Upper lobe of left lung (tissue), 6 donors: ENCODE measurements at regions not wholly inside any gene's neighbourhood (a gene's known extent, or its start where the extent isn't known, plus 50 kb on each side); places are given as distances from the start of the nearest gene placed in this dataset.

Experiments used
- ATAC-seq, 2 donors: fragments of 200-7000 bp; cut with Tn5 transposase; one replicate each; pipeline ENCODE4 v1.9.1; 2022; ENCODE audit warnings: mild to moderate bottlenecking in 2 of 2, moderate library complexity in 2 of 2; ENCODE audit not compliant: low FRiP score in 2 of 2
- DNase-seq, 2 donors: peaks; one replicate each; pipeline ENCODE4 v3.0.0-alpha.2; 2019 to 2020
- H3K27ac ChIP-seq, 4 donors: fragments of 200-600 bp; sonication (generic); one replicate each; pipeline ENCODE4 v1.5.1; 2016 to 2019
- H3K27me3 ChIP-seq, 4 donors: fragments of 200-600 bp; sonication (generic); one replicate each; pipeline ENCODE4 v1.5.1; 2017 to 2019
- H3K36me3 ChIP-seq, 4 donors: fragments of 200-600 bp; sonication (generic); one replicate each; pipeline ENCODE4 v1.5.1; 2016 to 2019
- H3K4me1 ChIP-seq, 4 donors: fragments of 200-600 bp; sonication (generic); one replicate each; pipeline ENCODE4 v1.5.1; 2018 to 2019
- H3K4me3 ChIP-seq, 4 donors: fragments of 200-600 bp; sonication (generic); one replicate each; pipeline ENCODE4 v1.5.1; 2017 to 2019; ENCODE audit warnings: mild to moderate bottlenecking in 2 of 4, moderate library complexity in 1 of 4
- H3K9me3 ChIP-seq, 4 donors: fragments of 200-600 bp; sonication (generic); one replicate each; pipeline ENCODE4 v1.5.1; 2018 to 2019
- EP300 ChIP-seq, 4 donors: sonication (generic); formaldehyde crosslinking; IDR thresholded peaks; one replicate each; pipeline ENCODE4 v1.5.1; 2017; ENCODE audit warnings: antibody characterized with exemption in 4 of 4, control low read depth in 2 of 4
- POLR2A ChIP-seq, 4 donors: fragments of 450-650 bp; IDR thresholded peaks; one replicate each; pipeline ENCODE4 v1.5.1; 2016 to 2017; ENCODE audit warnings: antibody characterized with exemption in 4 of 4, mild to moderate bottlenecking in 2 of 4
- POLR2AphosphoS5 ChIP-seq, 2 donors: sonication (generic); formaldehyde crosslinking; IDR thresholded peaks; one replicate each; pipeline ENCODE4 v1.5.1; 2017; ENCODE audit warnings: antibody characterized with exemption in 2 of 2
- WGBS, 2 donors: methylation state at CpG; one replicate each; pipeline ENCODE4 v1.1.5; 2017 to 2018; 5-methylcytosine and 5-hydroxymethylcytosine counted together
- TF ChIP-seq, protein P1 (sequence below), 6 experiments: fragments of 450-650 bp in 4 of 6; fragments of 200-600 bp in 2 of 6; sonication (generic) in 2 of 6; IDR thresholded peaks; one replicate each; pipeline ENCODE4 v1.5.1; 2016 to 2019; ENCODE audit warnings: antibody characterized with exemption in 6 of 6
- donor health status: DM: no; HTN: no; CAD: no; lungs with moderate emphysema.
- donor health status: DM: no; HTN: yes; CAD: no; lungs with severe emphysema.

DNA sequence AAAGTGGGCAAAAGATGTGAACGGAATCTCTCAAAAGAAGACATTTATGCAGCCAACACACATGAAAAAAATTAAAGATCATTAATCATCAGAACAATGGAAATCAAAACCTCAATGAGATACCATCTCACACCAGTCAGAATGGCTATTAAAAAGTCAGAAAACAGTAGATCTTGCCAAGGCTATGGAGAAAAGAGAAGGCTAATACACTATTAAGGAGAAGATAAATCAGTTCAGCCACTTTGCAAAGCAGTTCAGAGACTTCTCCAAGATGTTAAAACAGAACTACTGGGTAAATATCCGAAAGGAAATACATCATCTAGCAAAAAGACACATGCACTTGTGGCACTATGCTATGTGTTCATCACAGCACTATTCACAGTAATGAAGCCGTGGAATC, 388.2 kb upstream of the LUZP2 start:
- H3K4me3 ChIP-seq = no peak overlapping the region
- peaks cover 0 to 17% (median 16%) of the 10 kb centered on the region in 4 donors for H3K9me3 ChIP-seq
- H3K27me3 ChIP-seq = no peaks in the 10 kb centered on the region
- TF ChIP-seq POLR2A (IDR thresholded peaks at IDR 0.05) (no peak), POLR2AphosphoS5 (IDR thresholded peaks at IDR 0.05) (no peak), EP300 (IDR thresholded peaks at IDR 0.05) (no peak)
- TF ChIP-seq, protein P1, sequence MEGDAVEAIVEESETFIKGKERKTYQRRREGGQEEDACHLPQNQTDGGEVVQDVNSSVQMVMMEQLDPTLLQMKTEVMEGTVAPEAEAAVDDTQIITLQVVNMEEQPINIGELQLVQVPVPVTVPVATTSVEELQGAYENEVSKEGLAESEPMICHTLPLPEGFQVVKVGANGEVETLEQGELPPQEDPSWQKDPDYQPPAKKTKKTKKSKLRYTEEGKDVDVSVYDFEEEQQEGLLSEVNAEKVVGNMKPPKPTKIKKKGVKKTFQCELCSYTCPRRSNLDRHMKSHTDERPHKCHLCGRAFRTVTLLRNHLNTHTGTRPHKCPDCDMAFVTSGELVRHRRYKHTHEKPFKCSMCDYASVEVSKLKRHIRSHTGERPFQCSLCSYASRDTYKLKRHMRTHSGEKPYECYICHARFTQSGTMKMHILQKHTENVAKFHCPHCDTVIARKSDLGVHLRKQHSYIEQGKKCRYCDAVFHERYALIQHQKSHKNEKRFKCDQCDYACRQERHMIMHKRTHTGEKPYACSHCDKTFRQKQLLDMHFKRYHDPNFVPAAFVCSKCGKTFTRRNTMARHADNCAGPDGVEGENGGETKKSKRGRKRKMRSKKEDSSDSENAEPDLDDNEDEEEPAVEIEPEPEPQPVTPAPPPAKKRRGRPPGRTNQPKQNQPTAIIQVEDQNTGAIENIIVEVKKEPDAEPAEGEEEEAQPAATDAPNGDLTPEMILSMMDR (IDR thresholded peaks at IDR 0.05) = no peak
- ATAC-seq = no peak
- H3K4me1 ChIP-seq = no peaks in the 10 kb centered on the region
- no peak for DNase-seq
- 77 to 83% methylated on average over 3 of the region's 3 CpGs for WGBS, 2 donors
- no peak overlapping the region for H3K27ac ChIP-seq
- no peaks in the 10 kb centered on the region for H3K36me3 ChIP-seq

DNA sequence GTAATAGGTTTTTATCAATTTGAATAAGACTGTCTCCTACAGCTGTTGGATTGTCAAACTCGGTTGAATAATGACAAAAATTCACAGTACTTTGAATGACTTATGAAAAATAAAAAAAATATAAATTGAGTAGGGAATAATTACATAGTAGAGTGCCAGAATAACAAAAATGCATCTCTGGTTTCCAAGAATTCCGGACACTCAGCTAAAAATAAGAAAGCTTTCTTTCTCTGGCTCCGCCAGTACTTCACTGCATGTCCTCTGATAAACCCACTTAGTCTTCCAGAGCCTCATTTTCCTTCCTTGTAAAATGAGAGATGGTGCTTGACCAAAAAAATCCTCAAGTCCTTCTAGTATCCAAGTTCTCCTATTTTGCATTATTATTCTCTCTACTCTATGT, 374.6 kb upstream of the LUZP2 start:
- Histone ChIP-seq H3K27ac (no peak overlapping the region), H3K4me1 (no peaks in the 10 kb centered on the region), H3K27me3 (no peaks in the 10 kb centered on the region), H3K4me3 (no peak overlapping the region), H3K36me3 (no peaks in the 10 kb centered on the region), H3K9me3 (no peaks in the 10 kb centered on the region)
- TF ChIP-seq, protein P1 (IDR thresholded peaks at IDR 0.05) = no peak
- TF ChIP-seq EP300 (IDR thresholded peaks at IDR 0.05) (no peak), POLR2AphosphoS5 (IDR thresholded peaks at IDR 0.05) (no peak), POLR2A (IDR thresholded peaks at IDR 0.05) (no peak)
- 48 to 69% methylated on average over 3 of the region's 3 CpGs for WGBS, 2 donors
- DNase-seq (no peak), ATAC-seq (no peak)

DNA sequence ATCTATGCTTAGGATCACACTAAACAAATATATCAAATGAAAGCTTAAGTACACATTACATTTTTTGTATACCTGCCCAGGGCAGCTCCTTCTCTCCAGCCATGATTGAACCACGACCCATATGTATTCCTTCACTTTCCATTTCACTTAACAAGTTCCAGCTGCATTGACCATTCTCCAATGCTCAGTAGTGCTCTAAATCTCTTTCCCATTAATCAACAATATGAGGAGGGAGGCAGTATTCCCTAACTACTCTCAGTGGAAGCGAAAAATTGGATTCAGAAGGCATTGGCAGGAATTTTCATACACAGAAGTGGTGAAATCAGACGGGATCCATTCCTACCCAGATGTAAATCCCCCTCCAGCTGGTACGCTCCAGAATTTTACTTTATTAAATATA, 372.0 kb upstream of the LUZP2 start:
- Histone ChIP-seq H3K36me3 (no peaks in the 10 kb centered on the region), H3K27ac (no peak overlapping the region), H3K4me1 (no peaks in the 10 kb centered on the region), H3K4me3 (no peak overlapping the region), H3K9me3 (no peaks in the 10 kb centered on the region), H3K27me3 (no peaks in the 10 kb centered on the region)
- DNase-seq (no peak), ATAC-seq (no peak)
- TF ChIP-seq POLR2AphosphoS5 (IDR thresholded peaks at IDR 0.05) (no peak), EP300 (IDR thresholded peaks at IDR 0.05) (no peak), POLR2A (IDR thresholded peaks at IDR 0.05) (no peak)
- TF ChIP-seq, protein P1 (IDR thresholded peaks at IDR 0.05) = no peak
- 67 to 82% methylated on average over 4 of the region's 4 CpGs for WGBS, 2 donors

DNA sequence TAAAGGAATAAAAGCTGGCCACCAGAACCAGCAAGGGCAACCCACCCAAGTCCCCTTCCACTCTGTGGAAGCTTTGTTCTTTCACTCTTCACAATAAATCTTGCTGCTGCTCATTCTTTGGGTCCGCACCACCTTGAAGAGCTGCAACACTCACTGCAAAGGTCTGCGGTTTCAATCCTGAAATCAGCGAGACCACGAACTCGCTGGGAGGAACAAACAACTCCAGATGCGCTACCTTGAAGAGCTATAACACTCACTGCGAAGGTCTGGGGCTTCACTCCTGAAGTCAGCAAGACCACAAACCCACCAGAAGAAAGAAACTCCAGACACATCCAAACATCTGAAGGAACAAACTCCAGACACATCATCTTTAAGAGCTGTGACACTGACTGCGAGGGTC, 365.2 kb upstream of the LUZP2 start:
- Histone ChIP-seq H3K27me3 (no peaks in the 10 kb centered on the region), H3K4me1 (no peaks in the 10 kb centered on the region), H3K36me3 (no peaks in the 10 kb centered on the region), H3K27ac (no peak overlapping the region), H3K4me3 (no peak overlapping the region), H3K9me3 (no peaks in the 10 kb centered on the region)
- DNase-seq = no peak
- TF ChIP-seq POLR2A (IDR thresholded peaks at IDR 0.05) (no peak), EP300 (IDR thresholded peaks at IDR 0.05) (no peak), POLR2AphosphoS5 (IDR thresholded peaks at IDR 0.05) (no peak)
- TF ChIP-seq, protein P1 (IDR thresholded peaks at IDR 0.05) = no peak
- 93 to 99% methylated on average over 8 of the region's 8 CpGs for WGBS, 2 donors
- ATAC-seq = no peak

DNA sequence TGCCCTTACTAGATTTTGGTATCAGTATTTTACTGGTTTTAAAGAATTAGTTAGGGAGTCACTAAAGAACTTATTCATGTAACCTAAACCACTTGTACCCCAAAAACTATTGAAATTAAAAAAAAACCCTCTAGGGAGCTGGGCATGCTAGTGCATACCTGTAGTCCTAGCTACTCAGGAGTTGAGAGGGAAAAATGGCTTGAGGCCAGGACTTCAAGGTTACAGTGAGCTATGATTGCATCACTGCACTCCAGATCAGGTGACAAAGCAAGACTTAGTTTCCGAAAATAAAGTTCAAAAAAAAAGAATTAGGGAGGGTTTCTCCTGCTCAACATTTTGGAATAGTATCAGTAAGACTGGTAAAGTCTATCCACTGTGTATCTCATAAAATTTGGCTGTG, 364.4 kb upstream of the LUZP2 start:
- H3K4me1 ChIP-seq = no peaks in the 10 kb centered on the region
- TF ChIP-seq POLR2A (IDR thresholded peaks at IDR 0.05) (no peak), EP300 (IDR thresholded peaks at IDR 0.05) (peak in 1 of 4 donors; percentile 10), POLR2AphosphoS5 (IDR thresholded peaks at IDR 0.05) (no peak)
- TF ChIP-seq, protein P1 (IDR thresholded peaks at IDR 0.05) = no peak
- no peaks in the 10 kb centered on the region for H3K36me3 ChIP-seq
- 50 to 59% methylated on average over 1 of the region's 1 CpG for WGBS, 2 donors
- no peak overlapping the region for H3K27ac ChIP-seq
- H3K9me3 ChIP-seq = no peaks in the 10 kb centered on the region
- ATAC-seq (no peak), DNase-seq (peak in 1 of 2 donors; percentile 60)
- no peaks in the 10 kb centered on the region for H3K27me3 ChIP-seq
- H3K4me3 ChIP-seq = no peak overlapping the region
